NCI-H146 treated with DMSO at 0.1 percent for 48 hours (cell line): ENCODE measurements at regions not wholly inside any gene's neighbourhood (a gene's known extent, or its start where the extent isn't known, plus 50 kb on each side); places are given as distances from the start of the nearest gene placed in this dataset.

ENCODE experiments used
- DNase-seq: peaks from one replicate; lab custom pipeline; 2025; ENCODE audit not compliant: unreplicated experiment; lab: John Stamatoyannopoulos, UW

- DNase-seq, result no peak
Measured at GRCh38 chr4:176843710-176844109, 51.0 kb upstream of the VEGFC start.

GRCh38 chr4:176844448-176844847 is 51.7 kb upstream of the VEGFC start:
- no peak for DNase-seq

- no peak for DNase-seq
Measured at GRCh38 chr4:176845636-176846035, 52.9 kb upstream of the VEGFC start.

GRCh38 chr4:176849076-176849475 is 56.4 kb upstream of the VEGFC start:
- DNase-seq, result no peak

GRCh38 chr4:176850436-176850835 is 57.7 kb upstream of the VEGFC start:
- no peak for DNase-seq

- DNase-seq, result no peak
Measured at GRCh38 chr4:176856421-176856820, 63.7 kb upstream of the VEGFC start.

- no peak for DNase-seq
Measured at GRCh38 chr4:176858839-176859238, 66.1 kb upstream of the VEGFC start.

- DNase-seq, result no peak
Measured at GRCh38 chr4:176864238-176864637, 71.5 kb upstream of the VEGFC start.

- DNase-seq, result no peak
Measured at GRCh38 chr4:176868676-176869075, 76.0 kb upstream of the VEGFC start.

GRCh38 chr4:176872461-176872860 is 79.7 kb upstream of the VEGFC start:
- DNase-seq, result no peak

- DNase-seq, result no peak
Measured at GRCh38 chr4:176874721-176875445, 82.2 kb upstream of the VEGFC start.

GRCh38 chr4:176875446-176875930 is 82.8 kb upstream of the VEGFC start:
- no peak for DNase-seq

- no peak for DNase-seq
Measured at GRCh38 chr4:176879380-176880116, 86.8 kb upstream of the VEGFC start.

- DNase-seq, result no peak
Measured at GRCh38 chr4:176882206-176882605, 89.5 kb upstream of the VEGFC start.

GRCh38 chr4:176883108-176883550 is 90.4 kb upstream of the VEGFC start:
- DNase-seq, result no peak

GRCh38 chr4:176883681-176884418 is 91.1 kb upstream of the VEGFC start:
- DNase-seq, result no peak

GRCh38 chr4:176885224-176885623 is 92.5 kb upstream of the VEGFC start:
- no peak for DNase-seq

GRCh38 chr4:176886135-176886534 is 93.4 kb upstream of the VEGFC start:
- DNase-seq, result no peak

- no peak for DNase-seq
Measured at GRCh38 chr4:176889776-176890175, 97.1 kb upstream of the VEGFC start.

GRCh38 chr4:176894498-176894897 is 101.8 kb upstream of the VEGFC start:
- no peak for DNase-seq

GRCh38 chr4:176896211-176896610 is 103.5 kb upstream of the VEGFC start:
- no peak for DNase-seq

GRCh38 chr4:176897226-176897625 is 104.5 kb upstream of the VEGFC start:
- DNase-seq, result no peak
